NCI-H146 treated with DMSO at 0.1 percent for 48 hours (cell line): ENCODE measurements at regions not wholly inside any gene's neighbourhood (a gene's known extent, or its start where the extent isn't known, plus 50 kb on each side); places are given as distances from the start of the nearest gene placed in this dataset.

Source experiments
- DNase-seq: peaks from one replicate; lab custom pipeline; 2025; ENCODE audit not compliant: unreplicated experiment; lab: John Stamatoyannopoulos, UW

DNA sequence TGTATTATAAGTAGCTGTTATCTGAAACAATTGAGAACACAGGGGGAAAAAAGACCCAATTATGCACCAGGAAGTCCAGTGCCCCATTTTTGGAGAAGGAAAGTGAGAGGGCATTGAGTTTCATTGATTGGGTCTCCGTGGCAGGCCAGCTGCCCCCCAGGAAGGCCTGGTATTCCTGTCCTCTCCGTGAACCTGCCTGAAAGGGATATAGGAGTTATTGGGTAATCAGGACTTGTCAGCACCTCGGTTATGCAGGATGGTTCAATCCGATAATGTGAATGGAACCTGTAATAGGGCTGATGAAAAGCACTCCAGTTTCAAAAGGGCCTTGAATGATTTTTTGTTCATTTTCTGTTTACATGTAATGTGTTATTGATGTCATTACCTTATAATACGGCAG lies 122.0 kb upstream of the RARB start:
- no peak for DNase-seq

DNA sequence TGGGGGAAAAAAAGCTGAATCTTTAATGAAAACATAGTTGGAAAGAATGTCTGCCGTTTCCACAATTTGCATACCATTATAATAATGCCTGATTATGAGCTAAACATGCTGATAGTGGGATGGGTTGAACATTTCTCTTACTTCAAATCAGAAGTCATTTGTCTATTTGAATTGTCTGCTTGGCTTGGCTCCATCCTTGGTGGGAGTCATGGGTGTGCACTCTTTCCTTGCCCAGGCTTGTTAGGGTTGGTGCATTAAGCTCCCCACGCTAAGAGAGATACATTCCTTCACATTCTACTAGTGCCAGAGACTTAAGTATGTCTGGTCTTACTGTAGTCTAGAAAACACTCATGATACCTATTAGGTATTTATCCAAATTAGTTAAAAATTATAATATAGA lies 121.4 kb upstream of the RARB start:
- DNase-seq = no peak

DNA sequence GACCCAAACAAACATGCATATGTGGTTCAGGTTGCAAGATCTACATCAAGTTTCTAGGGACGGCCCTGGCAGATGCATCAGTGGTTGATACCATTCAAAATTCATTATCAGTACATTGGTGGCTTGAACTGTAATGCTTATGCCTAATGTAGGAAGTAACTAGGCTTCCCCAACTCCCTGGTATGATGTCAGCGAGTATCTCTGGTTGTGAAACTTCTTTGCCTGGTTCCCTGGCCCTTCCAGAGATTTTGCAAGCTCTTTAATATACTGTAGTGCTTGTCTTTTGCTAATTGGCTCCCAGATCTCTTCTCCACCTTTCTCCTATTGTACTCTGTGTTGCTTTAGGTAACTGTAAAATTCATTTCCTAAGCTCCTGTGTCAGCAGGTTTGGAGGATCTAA lies 114.8 kb upstream of the RARB start:
- no peak for DNase-seq

DNA sequence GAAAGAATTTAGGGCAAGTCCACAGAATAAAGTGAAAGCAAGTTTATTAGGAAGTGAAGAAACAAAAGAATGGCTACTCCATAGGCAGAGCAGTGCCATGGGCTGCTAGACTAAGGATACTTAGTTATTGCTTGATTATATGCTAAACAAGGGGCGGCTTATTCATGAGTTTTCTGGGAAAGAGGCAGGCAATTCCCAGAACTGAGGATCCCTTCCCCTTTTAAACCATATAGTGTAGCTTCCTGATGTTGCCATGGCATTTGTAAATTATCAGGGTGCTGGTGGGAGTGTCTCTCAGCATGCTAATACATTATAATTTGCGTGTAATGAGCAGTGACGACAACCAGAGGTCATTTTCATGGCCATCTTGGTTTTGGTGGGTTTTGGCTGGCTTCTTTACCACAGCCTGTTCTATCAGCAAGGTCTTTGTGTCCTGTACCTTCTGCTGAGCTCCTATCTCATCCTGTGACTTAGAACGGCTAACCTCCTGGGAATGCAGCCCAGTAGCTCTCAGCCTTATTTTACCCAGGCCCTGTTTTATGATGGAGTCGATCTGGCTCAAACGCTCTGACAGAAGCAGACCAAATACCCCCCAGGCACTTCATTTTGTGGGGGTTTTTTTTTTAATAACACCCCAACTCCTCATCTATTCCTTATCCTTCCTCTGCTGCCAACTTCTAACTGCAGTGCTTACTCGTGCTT lies 103.0 kb upstream of the RARB start:
- DNase-seq = no peak

DNA sequence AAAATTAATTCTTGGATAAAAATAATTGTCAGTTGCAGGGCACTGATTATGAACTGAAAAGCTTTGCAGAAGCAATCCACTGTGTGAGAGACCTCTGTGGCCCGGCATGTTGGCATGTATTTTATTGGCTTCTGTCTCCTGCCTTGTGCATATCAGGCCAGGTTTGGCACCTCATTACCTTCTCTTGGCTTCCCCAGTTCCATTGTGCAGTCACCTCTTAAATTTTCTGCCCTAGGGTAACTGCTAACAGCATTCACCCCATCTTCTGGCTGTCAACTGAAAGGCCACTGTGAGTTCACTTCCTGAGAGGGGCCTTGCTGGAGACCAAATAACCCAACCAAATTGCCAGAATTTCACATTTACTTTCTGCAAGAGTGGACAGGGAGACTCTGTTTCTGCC lies 92.7 kb upstream of the RARB start:
- DNase-seq = no peak

DNA sequence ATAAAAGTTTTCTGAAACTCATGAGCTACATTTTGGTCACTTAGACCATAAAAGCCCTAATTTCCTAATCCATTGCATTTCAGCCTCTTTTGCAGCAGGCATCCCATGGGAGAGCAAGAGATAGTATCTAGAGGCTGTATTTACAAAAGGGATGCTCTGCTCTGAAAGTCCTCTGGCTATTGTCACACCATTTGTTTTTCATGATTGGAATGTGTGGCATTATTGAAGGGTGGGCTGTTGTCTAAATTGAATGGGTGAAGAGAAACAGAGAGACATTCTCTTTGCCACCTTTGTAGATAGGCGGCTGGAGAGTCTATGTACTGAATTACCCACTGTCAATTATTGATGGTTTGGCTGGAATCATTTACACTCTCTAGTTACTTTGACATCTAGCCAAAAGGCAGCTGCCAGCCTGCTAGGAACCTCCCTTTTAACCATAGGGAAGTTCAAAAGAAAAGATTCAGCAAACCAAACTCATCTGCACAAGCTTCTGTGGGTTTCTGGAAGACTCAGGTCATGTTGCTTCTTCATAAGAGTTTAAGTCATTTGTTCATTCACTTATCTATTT lies 89.8 kb upstream of the RARB start:
- no peak for DNase-seq

DNA sequence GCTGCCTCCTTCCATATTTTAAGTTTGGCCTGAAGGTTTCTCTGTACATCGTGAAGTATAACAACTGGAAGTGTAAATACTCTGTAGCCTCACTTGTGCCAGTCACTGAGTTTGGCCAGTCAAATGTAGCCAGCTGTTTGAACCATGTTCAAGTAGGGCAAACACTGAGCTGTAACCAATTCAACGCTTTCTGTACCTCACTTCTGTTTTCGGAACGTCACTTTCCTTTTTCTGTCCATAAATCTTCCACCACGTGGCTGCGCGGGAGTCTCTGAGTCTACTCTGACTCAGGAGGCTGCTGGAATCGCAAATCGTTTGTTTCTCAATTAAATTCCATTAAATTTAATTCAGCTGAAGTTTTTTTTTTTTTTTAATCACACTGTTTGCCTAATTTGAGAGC lies 88.8 kb upstream of the RARB start:
- no peak for DNase-seq

DNA sequence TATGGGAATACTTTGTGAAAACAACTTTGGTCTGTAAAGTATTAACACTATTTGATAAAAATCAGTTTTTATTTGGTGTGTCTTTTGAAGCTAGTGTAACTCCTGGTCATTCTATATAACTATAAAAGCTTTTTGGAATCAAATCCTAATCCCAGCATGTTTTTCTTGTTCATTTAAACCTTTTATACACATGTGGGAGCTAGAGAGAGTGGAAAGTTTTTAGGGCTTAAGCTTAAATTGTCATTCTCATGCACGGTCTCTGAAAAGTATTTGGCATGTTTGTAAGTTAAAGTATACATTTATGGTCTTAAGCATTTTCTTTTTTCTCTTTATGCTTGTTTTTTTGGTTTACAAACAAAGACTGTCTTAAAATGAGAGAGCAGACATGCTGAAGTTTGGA lies 83.4 kb upstream of the RARB start:
- DNase-seq = no peak

DNA sequence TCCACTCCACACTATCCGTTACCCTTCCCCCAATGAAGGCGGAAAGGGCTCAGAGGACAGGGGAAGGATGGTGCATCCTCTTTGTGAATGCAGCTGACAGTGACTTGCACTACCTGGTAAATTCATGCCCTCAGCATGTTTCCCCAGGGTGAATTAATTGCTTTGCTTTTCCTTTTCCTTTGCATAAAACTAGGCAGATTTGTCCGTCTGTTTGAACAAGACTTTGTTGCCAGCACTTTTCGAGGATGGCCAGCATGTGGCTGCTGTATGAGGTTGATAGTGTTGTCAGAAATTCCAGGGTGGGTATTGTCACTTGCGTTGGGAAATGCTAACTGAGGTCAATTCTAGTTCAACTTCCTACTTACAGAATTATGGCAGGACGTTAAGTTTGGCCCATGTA lies 79.0 kb upstream of the RARB start:
- DNase-seq = no peak

DNA sequence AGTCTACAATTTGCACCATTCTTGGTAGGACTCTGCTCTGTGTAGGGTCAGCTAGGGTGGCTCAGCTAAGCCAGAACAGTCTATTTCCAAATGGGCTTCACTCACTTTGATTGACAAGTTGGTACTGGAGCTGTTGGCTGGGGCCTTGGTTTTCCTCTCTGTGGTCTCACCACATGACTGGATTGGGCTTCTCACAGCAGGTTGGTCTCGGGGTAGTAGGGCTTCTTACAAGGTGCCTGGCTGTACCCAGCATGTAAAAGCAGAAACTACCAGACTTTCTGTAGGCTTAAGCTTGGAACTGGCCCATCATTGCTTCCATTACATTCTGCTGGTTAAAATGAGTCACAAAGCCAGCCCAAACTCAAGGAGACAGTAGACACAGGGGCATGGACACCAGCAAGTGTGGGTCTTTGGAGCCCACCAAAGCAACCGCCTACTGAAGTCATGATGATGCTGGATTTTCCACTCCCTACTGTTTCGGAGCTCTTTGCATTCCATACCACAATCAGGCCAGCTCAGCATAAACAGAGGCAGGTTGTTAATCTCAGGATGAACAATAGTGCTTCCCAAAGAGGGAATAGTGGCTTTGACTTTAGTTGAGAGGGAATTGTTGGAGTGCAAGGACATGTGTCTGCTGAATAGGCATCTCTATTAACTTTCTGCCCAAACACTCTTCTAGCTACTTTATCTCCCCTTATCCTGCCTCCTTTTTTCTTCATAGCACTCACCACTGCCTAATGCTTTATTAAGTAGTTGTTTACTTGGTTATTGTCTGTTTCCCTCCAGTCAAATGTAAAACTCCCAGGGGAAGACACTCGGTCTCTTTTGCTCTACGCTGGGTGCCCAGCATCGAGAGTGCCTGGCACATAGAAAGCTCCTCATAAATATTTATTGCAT lies 78.0 kb upstream of the RARB start:
- DNase-seq = no peak

DNA sequence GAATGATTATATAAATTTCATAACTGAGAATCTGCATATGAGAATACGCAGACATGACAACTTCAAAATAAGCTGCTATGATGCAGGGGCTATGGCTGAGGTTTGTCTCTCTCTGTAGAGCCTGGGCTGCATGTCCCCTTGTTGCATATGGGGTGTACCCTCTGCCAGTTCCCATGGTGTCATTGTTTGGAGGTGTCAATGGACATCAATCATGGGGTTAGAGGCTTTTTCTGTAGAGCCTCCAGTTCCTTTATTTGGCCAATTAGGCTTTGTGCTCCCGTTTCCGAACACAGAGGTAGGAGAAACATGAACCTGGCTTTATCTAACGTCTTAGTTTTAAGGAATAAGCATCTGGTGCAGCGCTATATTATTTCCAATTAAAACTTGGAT lies 77.3 kb upstream of the RARB start:
- no peak for DNase-seq

DNA sequence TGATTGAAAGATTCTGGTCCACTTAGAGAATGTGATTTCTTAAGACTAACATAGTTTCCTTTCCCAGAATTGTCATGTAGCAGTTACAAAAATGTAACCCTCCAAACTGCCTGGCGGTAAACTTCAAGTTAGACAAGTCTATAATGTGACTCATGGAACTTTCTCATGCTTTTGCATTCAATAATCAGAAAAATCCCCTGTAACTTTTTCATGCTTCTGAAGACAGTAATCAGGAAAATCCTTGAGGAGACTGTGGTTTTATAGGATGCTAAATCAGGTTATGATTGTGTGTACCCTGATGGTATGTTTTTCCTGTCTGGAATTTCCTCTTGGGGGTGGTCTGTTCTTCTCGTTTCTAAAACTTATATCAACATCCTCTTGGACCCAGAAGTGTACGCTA lies 74.0 kb upstream of the RARB start:
- no peak for DNase-seq

DNA sequence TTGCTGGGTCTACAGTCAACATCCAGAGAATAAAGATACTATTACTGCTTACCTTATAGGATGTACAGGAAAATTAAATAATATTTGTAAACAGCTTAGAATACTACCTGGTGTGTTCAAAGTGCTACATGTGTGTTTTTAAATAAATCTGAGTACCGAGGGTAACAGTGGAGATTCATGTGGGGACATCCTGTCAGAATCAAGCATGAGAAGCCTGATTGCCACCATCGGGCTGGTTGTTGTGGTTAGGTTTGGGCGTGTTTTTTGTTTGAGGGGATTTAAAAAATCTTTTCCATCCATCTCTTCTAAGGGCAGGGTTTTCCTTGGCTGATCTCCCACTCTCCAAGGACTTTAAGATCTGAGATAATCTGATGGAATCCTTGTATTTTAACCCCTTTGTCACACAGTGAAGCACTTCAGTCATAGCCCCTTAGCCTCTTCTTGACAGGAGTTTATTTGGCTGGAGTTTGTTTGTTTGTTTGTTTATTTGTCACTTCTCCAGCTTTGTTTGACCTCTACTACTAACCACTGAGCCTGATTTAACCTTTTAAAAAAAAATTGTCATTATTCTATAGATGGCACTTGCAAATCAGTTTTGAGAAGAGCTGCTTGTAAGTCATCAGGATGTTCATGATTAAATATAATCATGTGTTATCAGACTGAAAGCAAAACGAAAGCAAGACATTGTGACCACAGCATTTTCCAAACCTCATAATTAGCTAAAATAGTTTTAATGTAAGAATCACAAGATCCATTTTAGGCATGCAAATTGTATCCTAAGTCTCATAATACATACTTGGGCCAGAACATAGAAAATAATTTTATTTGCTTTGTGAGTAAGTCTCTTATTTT lies 72.8 kb upstream of the RARB start:
- no peak for DNase-seq

DNA sequence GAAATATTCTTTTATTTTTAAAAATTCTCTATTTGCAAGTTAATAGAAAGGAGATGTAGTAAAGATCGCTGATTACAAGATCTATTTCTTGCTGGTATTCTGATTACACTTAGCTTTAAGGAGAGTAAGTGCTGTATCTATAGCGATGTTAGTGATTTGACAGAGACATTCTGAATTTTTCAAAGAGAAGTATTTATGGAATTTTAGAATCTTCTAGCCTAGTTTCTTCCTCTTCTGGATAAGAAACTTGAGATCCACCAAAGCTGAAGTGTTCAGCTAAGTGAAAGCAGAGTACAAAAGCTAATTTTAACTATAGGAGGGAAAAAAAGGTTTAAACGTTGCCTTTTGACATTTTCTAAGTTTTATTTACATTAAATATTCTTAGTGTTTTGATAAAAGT lies 72.1 kb upstream of the RARB start:
- DNase-seq = no peak

DNA sequence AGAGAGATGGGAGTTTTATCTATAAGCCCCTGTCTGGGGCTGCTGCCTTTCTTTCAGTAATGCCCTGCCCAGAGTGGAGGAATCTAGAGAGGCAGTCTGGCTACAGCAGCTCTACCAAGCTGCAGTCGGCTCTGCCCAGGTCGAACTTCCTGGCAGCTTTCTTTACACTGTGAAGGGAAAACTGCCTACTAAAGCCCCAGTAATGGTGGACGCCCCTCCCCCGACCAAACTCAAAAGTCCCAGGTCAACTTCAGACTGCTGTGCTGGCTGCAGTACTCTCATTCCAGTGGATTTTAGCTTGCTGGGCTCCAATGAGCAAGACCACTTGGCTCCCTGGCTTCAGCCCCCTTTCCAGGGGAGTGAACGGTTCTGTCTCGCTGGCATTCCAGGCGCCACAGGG lies 65.9 kb upstream of the RARB start:
- DNase-seq = no peak

DNA sequence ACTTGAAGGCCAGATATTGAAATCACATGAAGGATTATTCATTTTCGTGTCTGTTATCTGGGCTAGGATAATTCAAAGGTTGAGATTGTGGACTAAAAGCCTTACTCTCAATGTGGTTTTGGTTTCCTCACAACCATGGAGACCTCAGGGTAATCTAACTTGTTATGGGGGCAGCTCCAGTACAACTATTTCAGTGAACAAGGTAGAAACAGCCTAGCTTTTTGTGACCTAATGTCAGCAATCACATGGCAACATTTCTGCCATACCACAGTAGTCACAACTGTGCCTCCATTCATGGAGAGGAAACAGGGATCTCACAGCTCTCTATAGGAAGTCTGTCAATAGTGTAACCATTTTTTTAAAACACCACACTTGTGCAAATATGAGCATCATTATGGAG lies 62.4 kb upstream of the RARB start:
- DNase-seq = no peak

DNA sequence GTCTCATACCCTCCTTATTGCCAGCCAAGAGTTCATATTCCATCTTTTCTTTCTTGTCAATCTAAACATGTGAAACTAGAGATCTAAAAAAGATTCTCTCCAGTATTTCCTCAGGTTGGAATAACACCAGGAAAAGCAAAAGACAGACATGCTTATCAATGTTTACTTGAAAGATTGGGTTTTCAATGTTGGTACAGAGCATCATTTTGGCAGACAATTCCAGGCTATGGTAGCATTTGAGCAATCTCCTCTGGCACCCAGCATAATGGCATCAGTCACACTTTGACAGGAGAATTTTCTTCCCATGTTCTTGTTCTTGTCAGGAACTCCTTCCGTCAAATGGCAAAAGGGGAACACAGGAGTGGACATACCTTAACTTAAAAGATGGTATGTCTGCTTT lies 61.0 kb upstream of the RARB start:
- no peak for DNase-seq

DNA sequence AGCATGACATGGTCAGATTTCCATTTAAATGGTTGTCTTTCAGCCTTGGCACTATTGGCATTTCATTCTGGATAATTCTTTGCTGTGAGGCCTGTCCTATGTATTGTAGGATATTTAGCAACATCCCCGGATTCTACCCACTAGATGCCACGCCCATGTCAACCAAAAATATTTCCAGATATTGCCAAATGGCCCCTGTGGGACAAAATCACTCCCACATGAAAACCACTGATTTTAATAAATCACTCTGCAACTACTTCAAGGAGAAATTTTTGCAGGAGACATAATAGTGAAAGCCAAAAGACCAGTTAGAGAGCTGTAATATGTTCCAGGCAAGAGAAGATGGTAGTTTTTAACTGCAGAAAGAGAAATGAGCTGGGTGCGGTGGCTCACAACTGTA lies 55.9 kb upstream of the RARB start:
- DNase-seq = no peak

DNA sequence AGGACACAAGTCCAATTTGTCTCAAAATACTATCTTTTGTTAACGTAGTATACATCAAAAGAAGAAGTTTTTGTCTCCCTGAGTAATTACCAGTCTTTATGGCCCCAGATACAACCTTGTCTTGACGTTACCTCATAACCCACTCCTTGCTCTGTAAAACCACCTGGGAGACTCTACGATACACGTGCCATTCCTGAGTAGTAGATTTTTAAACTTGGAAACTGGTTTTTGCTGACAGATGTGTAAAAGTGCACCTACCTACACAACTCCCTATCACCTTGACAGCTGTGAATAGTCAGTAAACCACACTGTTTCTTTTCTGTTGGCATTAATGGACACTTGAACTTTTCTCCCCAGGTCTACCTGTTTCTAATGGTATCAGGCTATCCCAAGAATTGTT lies 51.7 kb upstream of the RARB start:
- no peak for DNase-seq

DNA sequence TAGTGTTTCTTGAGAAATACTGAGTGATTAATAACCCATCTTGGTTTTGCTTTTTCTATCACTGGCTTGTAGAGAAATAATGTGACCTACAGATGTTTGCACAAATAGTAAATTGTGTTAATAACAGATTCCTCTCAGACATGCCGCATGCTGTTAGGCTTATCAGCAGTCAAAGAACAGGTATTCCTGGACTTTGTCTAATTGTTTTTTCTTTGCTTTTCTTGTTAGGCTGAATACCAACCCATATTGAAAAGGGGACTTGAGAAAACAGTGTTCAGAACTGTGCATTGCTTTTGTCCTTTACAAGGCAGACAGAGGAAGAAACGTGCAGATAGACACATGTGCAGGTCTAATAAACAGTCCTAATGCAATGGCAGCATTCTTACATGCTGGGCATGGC lies 51.0 kb upstream of the RARB start:
- no peak for DNase-seq
